K562 (cell line): ENCODE measurements at regions not wholly inside any gene's neighbourhood (a gene's known extent, or its start where the extent isn't known, plus 50 kb on each side); places are given as distances from the start of the nearest gene placed in this dataset.

Experiments used
- ATAC-seq: fragments of 200-7000 bp; cut with Tn5 transposase; 3 replicates; pipeline ENCODE4 v1.9.1; 2020; ENCODE audit warnings: moderate library complexity
- BruUV-seq: library from RNA; stranded (reverse); fragments of 400-500 nt; replicated peaks from 2 replicates; lab custom pipeline; 2021; lab: Mats Ljungman, UMichigan
- CTCF ChIA-PET: fragments of 300-600 bp; formaldehyde crosslinking; extraction: SDS; loops from one replicate; lab custom pipeline; 2021; ENCODE audit warnings: low intra/inter-chr PET ratio; lab: Yijun Ruan, JAX
- POLR2A ChIA-PET: fragments of 300-600, 350-650 bp; sonication (Branson Sonifier 250); formaldehyde crosslinking; extraction: SDS; loops from one replicate; lab custom pipeline; 2021; ENCODE audit warnings: antibody characterized with exemption, inconsistent platforms; lab: Yijun Ruan, JAX
- DNase-seq, 4 experiments: peaks; one replicate each; pipeline versions ENCODE4 v3.0.0 to v3.0.0-alpha.2; 2011 to 2018; ENCODE audit warnings: low spot score in 3 of 4, mixed read lengths in 3 of 4; ENCODE audit errors: extremely low read depth in 1 of 4
- FAIRE-seq: peaks from 2 replicates; lab custom pipeline; 2011; peaks lifted over from hg19 to GRCh38; lab: Jason Lieb, UNC
- H2AFZ ChIP-seq: 2 replicates; pipeline ENCODE4 v1.6.0; 2011; ENCODE audit warnings: low read depth, low read length, control low read depth, inconsistent platforms
- H3K27ac ChIP-seq: fragments of 200-600 bp; 3 replicates; pipeline ENCODE4 v1.8.0; 2011; ENCODE audit warnings: low read depth, mild to moderate bottlenecking, control low read depth, inconsistent platforms, low read length, moderate library complexity, mixed read lengths; ENCODE audit errors: extremely low read depth
- H3K27me3 ChIP-seq, 2 experiments: fragments of 300-600 bp in 1 of 2; 2 replicates in 1 of 2; 3 replicates in 1 of 2; pipeline versions ENCODE4 v1.6.0 to v1.8.0; 2011; ENCODE audit warnings: inconsistent platforms in 2 of 2, low read length in 2 of 2, mild to moderate bottlenecking in 1 of 2, mixed read lengths in 1 of 2, moderate library complexity in 1 of 2; ENCODE audit not compliant: control insufficient read depth in 2 of 2, insufficient read depth in 2 of 2
- H3K36me3 ChIP-seq: fragments of 300-600 bp; 3 replicates; pipeline ENCODE4 v1.8.0; 2011; ENCODE audit warnings: mild to moderate bottlenecking, low read length, inconsistent platforms; ENCODE audit not compliant: control insufficient read depth, insufficient read depth
- H3K4me1 ChIP-seq, 2 experiments: fragments of 200-600 bp in 1 of 2; replicated peaks in 1 of 2; 2 replicates in 1 of 2; 3 replicates in 1 of 2; pipeline versions ENCODE4 v1.5.1 to v1.8.0; 2011; ENCODE audit warnings: inconsistent platforms in 2 of 2, low read length in 2 of 2, mild to moderate bottlenecking in 1 of 2, mixed read lengths in 1 of 2, moderate library complexity in 1 of 2; ENCODE audit not compliant: control insufficient read depth in 2 of 2, insufficient read depth in 2 of 2
- H3K4me2 ChIP-seq: 2 replicates; pipeline ENCODE4 v1.6.1; 2011; ENCODE audit warnings: low read length, control low read depth, inconsistent platforms, mixed read lengths; ENCODE audit not compliant: insufficient read depth
- H3K4me3 ChIP-seq: fragments of 200-600 bp; sonication (generic), shearing (Covaris generic); 2 replicates; pipeline ENCODE4 v1.5.1; 2016; ENCODE audit warnings: control low read depth, inconsistent platforms
- H3K79me2 ChIP-seq: fragments of 200-600 bp; 3 replicates; pipeline ENCODE4 v1.8.0; 2011; ENCODE audit warnings: low read length, inconsistent platforms; ENCODE audit not compliant: control insufficient read depth, insufficient read depth
- H3K9ac ChIP-seq, 2 experiments: 2 replicates each; pipeline versions ENCODE4 v1.6.0 to v1.6.1; 2011; ENCODE audit warnings: low read depth in 2 of 2, low read length in 2 of 2, control low read depth in 1 of 2, inconsistent platforms in 1 of 2, mild to moderate bottlenecking in 1 of 2, mixed read lengths in 1 of 2; ENCODE audit not compliant: insufficient read depth in 1 of 2
- H3K9me1 ChIP-seq: one replicate; pipeline ENCODE4 v1.6.0; 2011; ENCODE audit warnings: inconsistent platforms, mild to moderate bottlenecking, low read length, moderate library complexity; ENCODE audit not compliant: control insufficient read depth, insufficient read depth
- H3K9me3 ChIP-seq: replicated peaks from 2 replicates; pipeline ENCODE4 v1.5.1; 2011; ENCODE audit warnings: low read depth, low read length, inconsistent platforms; ENCODE audit not compliant: control insufficient read depth, insufficient read depth
- H4K20me1 ChIP-seq: replicated peaks from 2 replicates; pipeline ENCODE4 v1.6.1; 2011; ENCODE audit warnings: low read length, inconsistent platforms, mixed read lengths; ENCODE audit not compliant: control insufficient read depth, insufficient read depth
- ELF2 ChIP-seq: fragments of 250-450 bp; sonication (Bioruptor Pico); IDR thresholded peaks from 2 replicates; pipeline ENCODE4 v1.5.0; 2021; ENCODE audit warnings: mild to moderate bottlenecking
- MXI1 ChIP-seq: IDR thresholded peaks from 2 replicates; pipeline ENCODE4 v1.6.1; 2011; ENCODE audit warnings: low read depth, mild to moderate bottlenecking, improper control_type of control experiment, low read length
- NUFIP1 ChIP-seq: fragments of 450-650 bp; IDR thresholded peaks from 2 replicates; pipeline ENCODE4 v1.6.1; 2018; ENCODE audit not compliant: partially characterized antibody
- PRDM10 ChIP-seq: fragments of 450-650 bp; IDR thresholded peaks from 2 replicates; pipeline ENCODE4 v1.6.1; 2018; ENCODE audit not compliant: partially characterized antibody
- RBM25 ChIP-seq: fragments of 200-400 bp; formaldehyde crosslinking; IDR thresholded peaks from 2 replicates; pipeline ENCODE4 v1.6.1; 2018; ENCODE audit warnings: low read length, low read depth, moderate library complexity; ENCODE audit not compliant: severe bottlenecking
- RFX7 ChIP-seq: fragments of 250-450 bp; sonication (Bioruptor Pico); IDR thresholded peaks from 2 replicates; pipeline ENCODE4 v1.5.1; 2021; ENCODE audit warnings: mild to moderate bottlenecking
- SAP30 ChIP-seq: fragments of 200-600 bp; sonication (generic); IDR thresholded peaks from 2 replicates; pipeline ENCODE4 v1.6.1; 2012; ENCODE audit warnings: borderline replicate concordance, low read depth, mild to moderate bottlenecking, moderate library complexity, low read length, control low read depth, inconsistent platforms; ENCODE audit not compliant: insufficient read depth, poor library complexity, severe bottlenecking
- STAT6 ChIP-seq: sonication (generic); formaldehyde crosslinking; IDR thresholded peaks from 2 replicates; pipeline ENCODE4 v1.8.1; 2023; ENCODE audit warnings: mild to moderate bottlenecking, missing genetic modification reagents
- XRCC3 ChIP-seq: fragments of 450-650 bp; IDR thresholded peaks from 2 replicates; pipeline ENCODE4 v1.6.1; 2017; ENCODE audit warnings: mild to moderate bottlenecking, moderate library complexity
- ZBTB2 ChIP-seq: fragments of 450-650 bp; IDR thresholded peaks from 2 replicates; pipeline ENCODE4 v1.6.1; 2016; ENCODE audit warnings: antibody characterized with exemption
- ZNF175 ChIP-seq: fragments of 200-800 bp; sonication (Bioruptor generic); IDR thresholded peaks from 2 replicates; pipeline ENCODE4 v1.6.1; 2016; ENCODE audit warnings: low read depth, mild to moderate bottlenecking, missing genetic modification characterization, missing compliant biosample characterization
- WGBS: fragments of 100-300 bp; shearing (Covaris generic); methylation state at CpG from one replicate; pipeline ENCODE4 v1.1.6; 2016; ENCODE audit warnings: low coverage, mixed read lengths; ENCODE audit not compliant: insufficient coverage; ENCODE audit errors: missing lambda C conversion rate; 5-methylcytosine and 5-hydroxymethylcytosine counted together
- in situ Hi-C: fragments of 300-500 bp; cut with MboI; formaldehyde crosslinking; loops from 4 replicates; pipeline ENCODE4 v1.15.0; 2018; ENCODE audit warnings: inconsistent platforms, mixed read lengths
- intact Hi-C: fragments of 100-400 bp; cut with micrococcal nuclease; formaldehyde crosslinking; loops from 2 replicates; pipeline ENCODE4 v1.14.2; 2022

GRCh38 chr11:86176165-86176884 is 68.2 kb upstream of the EED start:
- no TSS peak for BruUV-seq
- H3K36me3 ChIP-seq, result no peaks in the 10 kb centered on the region; the same call in 2 of the 3 replicates
- H3K4me3 ChIP-seq, result no peak overlapping the region
- no peak overlapping the region for H2AFZ ChIP-seq
- POLR2A ChIA-PET, result interaction anchor here (0.6 to 2.6 kb wide), 10 partner anchors 8 to 1058 kb away, joined by 3 to 14 read pairs (median 4); partner anchors contain the start of gene PICALM
- intact Hi-C loops (loop anchor here (1.0 to 10.0 kb wide), 5 partner anchors 17 to 512 kb away; partner anchors contain the start of genes CREBZF and PICALM), in situ Hi-C loops (no loop called here)
- FAIRE-seq (no peak), ATAC-seq (peak; percentile 79), DNase-seq (peak; percentile 71 to 89 (median 74))
- WGBS, result 1% methylated on average over 4 of the region's 4 CpGs
- H3K4me2 ChIP-seq, result peak overlapping the region; percentile 72
- peak overlapping the region in 1 of 2 experiments; percentile 67; a peak in 3 of 4 replicates for H3K9ac ChIP-seq
- no peaks in the 10 kb centered on the region for H4K20me1 ChIP-seq
- peaks cover 3% of the 10 kb centered on the region; the same call in 1 of the 2 replicates for H3K9me3 ChIP-seq
- H3K79me2 ChIP-seq, result peaks cover 3% of the 10 kb centered on the region; the same call in 1 of the 3 replicates
- peaks cover 4% of the 10 kb centered on the region for H3K9me1 ChIP-seq
- no peaks in the 10 kb centered on the region; a peak in 1 of 5 replicates for H3K27me3 ChIP-seq
- CTCF ChIA-PET, result no interaction called here
- peak overlapping the region; percentile 81 for H3K27ac ChIP-seq
- peaks cover 54 to 92% of the 10 kb centered on the region in 2 experiments for H3K4me1 ChIP-seq
- TF ChIP-seq STAT6 (CRISPR knock-in tag) (no peak), SAP30 (no peak), ZNF175 (CRISPR knock-in tag) (no peak; the same call in 1 of the 2 replicates), ELF2 (no peak), RFX7 (CRISPR knock-in tag) (no peak), RBM25 (no peak), PRDM10 (no peak), XRCC3 (no peak), MXI1 (no peak), ZBTB2 (peak; percentile 69), NUFIP1 (no peak)
